Neuronal stem cell (in vitro differentiated cells): ENCODE measurements at regions not wholly inside any gene's neighbourhood (a gene's known extent, or its start where the extent isn't known, plus 50 kb on each side); places are given as distances from the start of the nearest gene placed in this dataset.

ENCODE experiments used
- DNase-seq: peaks from one replicate; pipeline ENCODE4 v3.0.0-alpha.2; 2013; ENCODE audit warnings: low spot score
- H2AFZ ChIP-seq: one replicate; pipeline ENCODE4 v1.6.1; 2013; ENCODE audit warnings: mild to moderate bottlenecking, low read length, inconsistent platforms
- H2AK5ac ChIP-seq: 2 replicates; pipeline ENCODE4 v1.6.1; 2013; ENCODE audit warnings: low read depth, mild to moderate bottlenecking, inconsistent platforms, low read length, moderate library complexity, mixed read lengths
- H2BK120ac ChIP-seq: 2 replicates; pipeline ENCODE4 v1.6.1; 2013; ENCODE audit warnings: low read depth, mild to moderate bottlenecking, inconsistent platforms, low read length, moderate library complexity, mixed read lengths
- H2BK12ac ChIP-seq: one replicate; pipeline ENCODE4 v1.6.1; 2013; ENCODE audit warnings: low read length, inconsistent platforms
- H2BK15ac ChIP-seq: 2 replicates; pipeline ENCODE4 v1.6.1; 2013; ENCODE audit warnings: mild to moderate bottlenecking, low read length, inconsistent platforms, mixed read lengths
- H2BK5ac ChIP-seq: one replicate; pipeline ENCODE4 v1.6.1; 2013; ENCODE audit warnings: inconsistent platforms, mild to moderate bottlenecking, low read length, moderate library complexity
- H3K14ac ChIP-seq: one replicate; pipeline ENCODE4 v1.6.1; 2013; ENCODE audit warnings: low read length, inconsistent platforms
- H3K18ac ChIP-seq: 2 replicates; pipeline ENCODE4 v1.6.1; 2013; ENCODE audit warnings: low read length, inconsistent platforms
- H3K23ac ChIP-seq: 2 replicates; pipeline ENCODE4 v1.6.1; 2013; ENCODE audit warnings: low read depth, mild to moderate bottlenecking, mixed read lengths, low read length, inconsistent platforms; ENCODE audit not compliant: poor library complexity
- H3K27ac ChIP-seq: replicated peaks from 3 replicates; pipeline ENCODE4 v1.5.1; 2013; ENCODE audit warnings: low read length, inconsistent platforms
- H3K27me3 ChIP-seq, 3 experiments: 2 replicates each; pipeline ENCODE4 v1.6.1; 2013; ENCODE audit warnings: low read length in 3 of 3, mild to moderate bottlenecking in 2 of 3, inconsistent platforms in 1 of 3, low read depth in 1 of 3, mixed read lengths in 1 of 3, moderate library complexity in 1 of 3; ENCODE audit not compliant: control insufficient read depth in 3 of 3, insufficient read depth in 3 of 3
- H3K36me3 ChIP-seq, 2 donors: replicated peaks in 1 of 2; 2 replicates each; pipeline ENCODE4 v1.6.1; 2013; ENCODE audit warnings: low read length in 2 of 2; ENCODE audit not compliant: control insufficient read depth in 2 of 2, insufficient read depth in 2 of 2
- H3K4ac ChIP-seq: 2 replicates; pipeline ENCODE4 v1.6.1; 2013; ENCODE audit warnings: inconsistent platforms, mild to moderate bottlenecking, low read length, moderate library complexity
- H3K4me1 ChIP-seq, 2 donors: 1 replicate in 1 of 2; 2 replicates in 1 of 2; pipeline ENCODE4 v1.6.1; 2013; ENCODE audit warnings: low read length in 2 of 2, low read depth in 1 of 2; ENCODE audit not compliant: control insufficient read depth in 2 of 2, insufficient read depth in 1 of 2
- H3K4me2 ChIP-seq: one replicate; pipeline ENCODE4 v1.6.1; 2013; ENCODE audit warnings: mild to moderate bottlenecking, low read length, inconsistent platforms; ENCODE audit not compliant: insufficient read depth, poor library complexity, severe bottlenecking
- H3K4me3 ChIP-seq, 2 donors: 2 replicates each; pipeline ENCODE4 v1.5.1; 2013; ENCODE audit warnings: low read length in 2 of 2, mild to moderate bottlenecking in 2 of 2, inconsistent platforms in 1 of 2, moderate library complexity in 1 of 2
- H3K79me1 ChIP-seq: one replicate; pipeline ENCODE4 v1.6.1; 2013; ENCODE audit warnings: low read depth, mild to moderate bottlenecking, inconsistent platforms, low read length, moderate library complexity
- H3K9ac ChIP-seq: one replicate; pipeline ENCODE4 v1.6.1; 2013; ENCODE audit warnings: mild to moderate bottlenecking, low read depth, low read length, inconsistent platforms; ENCODE audit not compliant: poor library complexity
- H3K9me3 ChIP-seq, 2 donors: replicated peaks in 1 of 2; 2 replicates each; pipeline versions ENCODE3 to v1.6.1; 2013; ENCODE audit warnings: low read length in 2 of 2, mild to moderate bottlenecking in 2 of 2, inconsistent platforms in 1 of 2, low read depth in 1 of 2, mixed read lengths in 1 of 2, moderate library complexity in 1 of 2; ENCODE audit not compliant: control insufficient read depth in 2 of 2, insufficient read depth in 1 of 2
- H4K8ac ChIP-seq: one replicate; pipeline ENCODE4 v1.6.1; 2013; ENCODE audit warnings: low read depth, mild to moderate bottlenecking, inconsistent platforms, low read length, moderate library complexity
- H4K91ac ChIP-seq: one replicate; pipeline ENCODE4 v1.6.1; 2013; ENCODE audit warnings: low read length, low read depth, mild to moderate bottlenecking, inconsistent platforms; ENCODE audit not compliant: poor library complexity
- WGBS, 2 donors: extraction: QIAGEN DNeasy Blood & Tissue Kit; methylation state at CpG; one replicate each; pipeline ENCODE4 v1.1.7; 2013; ENCODE audit warnings: missing lambda C conversion rate in 2 of 2, mixed read lengths in 1 of 2; ENCODE audit not compliant: insufficient read length in 2 of 2, insufficient replicate concordance in 1 of 2; ENCODE audit errors: extremely low coverage in 2 of 2; 5-methylcytosine and 5-hydroxymethylcytosine counted together

- Histone ChIP-seq H3K9me3 (no peaks in the 10 kb centered on the region), H3K9ac (no peak overlapping the region), H3K27me3 (no peaks in the 10 kb centered on the region), H3K79me1 (no peaks in the 10 kb centered on the region), H3K36me3 (no peaks in the 10 kb centered on the region), H3K14ac (no peak overlapping the region), H2AK5ac (no peak overlapping the region), H3K23ac (no peak overlapping the region), H4K91ac (no peak overlapping the region), H4K8ac (no peak overlapping the region), H3K4ac (no peak overlapping the region), H3K27ac (no peak overlapping the region), H3K18ac (no peak overlapping the region), H3K4me1 (no peaks in the 10 kb centered on the region), H3K4me3 (no peak overlapping the region), H2AFZ (no peak overlapping the region), H2BK15ac (no peak overlapping the region), H3K4me2 (no peak overlapping the region), H2BK5ac (no peak overlapping the region), H2BK120ac (no peak overlapping the region), H2BK12ac (no peak overlapping the region)
- no CpG with 5 or more reads among the region's 6 CpGs for WGBS, 2 donors
- no peak for DNase-seq
These were observed 1177.3 kb upstream of the CDH18 start for GRCh38 chr5:21165344-21165743.

- Histone ChIP-seq H3K4me3 (no peak overlapping the region), H2BK15ac (no peak overlapping the region), H3K27me3 (no peaks in the 10 kb centered on the region), H2BK120ac (no peak overlapping the region), H2BK12ac (no peak overlapping the region), H3K79me1 (no peaks in the 10 kb centered on the region), H4K91ac (no peak overlapping the region), H2BK5ac (no peak overlapping the region), H3K4me1 (no peaks in the 10 kb centered on the region), H3K36me3 (no peaks in the 10 kb centered on the region), H3K18ac (no peak overlapping the region), H3K14ac (no peak overlapping the region), H3K23ac (no peak overlapping the region), H2AFZ (no peak overlapping the region), H3K4ac (no peak overlapping the region), H3K9ac (no peak overlapping the region), H4K8ac (no peak overlapping the region), H2AK5ac (no peak overlapping the region), H3K4me2 (no peak overlapping the region), H3K27ac (no peak overlapping the region), H3K9me3 (no peaks in the 10 kb centered on the region)
- no CpG with 5 or more reads among the region's 4 CpGs for WGBS, 2 donors
- no peak for DNase-seq
These were observed 1176.4 kb upstream of the CDH18 start for GRCh38 chr5:21164425-21164824.

- H2BK15ac ChIP-seq, result no peak overlapping the region
- no peaks in the 10 kb centered on the region for H3K4me1 ChIP-seq
- H3K18ac ChIP-seq, result no peak overlapping the region
- H3K9me3 ChIP-seq, result no peaks in the 10 kb centered on the region
- WGBS, 2 donors, result no CpG with 5 or more reads among the region's 3 CpGs
- no peak overlapping the region for H3K27ac ChIP-seq
- no peak for DNase-seq
- no peak overlapping the region for H4K8ac ChIP-seq
- H3K4me3 ChIP-seq, result no peak overlapping the region
- no peak overlapping the region for H3K23ac ChIP-seq
- H2AFZ ChIP-seq, result no peak overlapping the region
- no peaks in the 10 kb centered on the region for H3K36me3 ChIP-seq
- H2BK120ac ChIP-seq, result no peak overlapping the region
- no peak overlapping the region for H3K14ac ChIP-seq
- H3K79me1 ChIP-seq, result no peaks in the 10 kb centered on the region
- no peak overlapping the region for H3K4ac ChIP-seq
- H3K9ac ChIP-seq, result no peak overlapping the region
- no peak overlapping the region for H2AK5ac ChIP-seq
- no peak overlapping the region for H2BK12ac ChIP-seq
- no peak overlapping the region for H2BK5ac ChIP-seq
- H3K27me3 ChIP-seq, result no peaks in the 10 kb centered on the region
- no peak overlapping the region for H4K91ac ChIP-seq
- H3K4me2 ChIP-seq, result no peak overlapping the region
These were observed 1171.6 kb upstream of the CDH18 start for GRCh38 chr5:21159510-21160059.

- WGBS, 2 donors, result no CpG with 5 or more reads among the region's 2 CpGs
- no peak overlapping the region for H3K9ac ChIP-seq
These were observed 1166.5 kb upstream of the CDH18 start for GRCh38 chr5:21154526-21154925.

More at GRCh38 chr5:21154526-21154925, 1166.5 kb upstream of the CDH18 start:
- H4K8ac ChIP-seq, result no peak overlapping the region
- no peaks in the 10 kb centered on the region for H3K27me3 ChIP-seq
- H2AFZ ChIP-seq, result no peak overlapping the region
- no peak overlapping the region for H3K23ac ChIP-seq
- no peak overlapping the region for H2BK15ac ChIP-seq
- no peak overlapping the region for H2BK120ac ChIP-seq
- no peak overlapping the region for H3K4me3 ChIP-seq
- DNase-seq, result no peak
- no peaks in the 10 kb centered on the region for H3K4me1 ChIP-seq
- no peak overlapping the region for H4K91ac ChIP-seq
- no peak overlapping the region for H3K4me2 ChIP-seq
- no peak overlapping the region for H2BK5ac ChIP-seq
- no peak overlapping the region for H3K4ac ChIP-seq
- H3K27ac ChIP-seq, result no peak overlapping the region
- H3K14ac ChIP-seq, result no peak overlapping the region
- H2AK5ac ChIP-seq, result no peak overlapping the region
- H3K36me3 ChIP-seq, result no peaks in the 10 kb centered on the region
- no peaks in the 10 kb centered on the region for H3K79me1 ChIP-seq
- no peaks in the 10 kb centered on the region for H3K9me3 ChIP-seq
- H3K18ac ChIP-seq, result no peak overlapping the region
- H2BK12ac ChIP-seq, result no peak overlapping the region
